HL-60 (cell line): ENCODE measurements at regions not wholly inside any gene's neighbourhood (a gene's known extent, or its start where the extent isn't known, plus 50 kb on each side); places are given as distances from the start of the nearest gene placed in this dataset.
A peak's percentile ranks its signal among the peaks of the same experiment; 100 is the strongest.

ENCODE experiments used
- DNase-seq, 2 experiments: peaks; one replicate each; pipeline ENCODE4 v3.0.0-alpha.2; 2010 to 2020; ENCODE audit warnings: low read depth in 1 of 2, low spot score in 1 of 2
- H3K27ac ChIP-seq: fragments of 250-450 bp; sonication (Bioruptor Pico); replicated peaks from 2 replicates; pipeline ENCODE4 v1.5.1; 2020; ENCODE audit warnings: mild to moderate bottlenecking, moderate library complexity
- H3K27me3 ChIP-seq: fragments of 250-450 bp; sonication (Bioruptor Pico); 2 replicates; pipeline ENCODE4 v1.5.1; 2021; ENCODE audit warnings: mild to moderate bottlenecking, moderate library complexity; ENCODE audit not compliant: insufficient read depth, poor library complexity, severe bottlenecking
- H3K4me3 ChIP-seq: replicated peaks from 2 replicates; pipeline ENCODE4 v1.5.1; 2011; ENCODE audit warnings: mild to moderate bottlenecking, control low read depth, low read length; ENCODE audit not compliant: insufficient read depth
- CTCF ChIP-seq: IDR thresholded peaks from one replicate; pipeline ENCODE4 v1.5.1; 2011; ENCODE audit warnings: low read length, control low read depth, inconsistent platforms; ENCODE audit not compliant: insufficient read depth
- GABPA ChIP-seq: IDR thresholded peaks from 2 replicates; pipeline ENCODE4 v1.6.1; 2012; ENCODE audit warnings: low read depth
- POLR2AphosphoS5 ChIP-seq: IDR thresholded peaks from 2 replicates; pipeline ENCODE4 v1.6.1; 2012; ENCODE audit warnings: low read depth
- SPI1 ChIP-seq: IDR thresholded peaks from 2 replicates; pipeline ENCODE4 v1.6.1; 2012; ENCODE audit warnings: low read depth, mild to moderate bottlenecking, borderline replicate concordance
- TF ChIP-seq, protein P1 (sequence below): IDR thresholded peaks from 2 replicates; pipeline ENCODE4 v1.6.1; 2012; ENCODE audit warnings: low read depth; ENCODE audit not compliant: insufficient replicate concordance

- Histone ChIP-seq H3K27me3 (no peaks in the 10 kb centered on the region), H3K27ac (no peak overlapping the region), H3K4me3 (no peak overlapping the region)
- DNase-seq = no peak
- TF ChIP-seq POLR2AphosphoS5 = no peak
- no peak for TF ChIP-seq SPI1
- no peak for TF ChIP-seq GABPA
- no peak for TF ChIP-seq CTCF
- TF ChIP-seq, protein P1, sequence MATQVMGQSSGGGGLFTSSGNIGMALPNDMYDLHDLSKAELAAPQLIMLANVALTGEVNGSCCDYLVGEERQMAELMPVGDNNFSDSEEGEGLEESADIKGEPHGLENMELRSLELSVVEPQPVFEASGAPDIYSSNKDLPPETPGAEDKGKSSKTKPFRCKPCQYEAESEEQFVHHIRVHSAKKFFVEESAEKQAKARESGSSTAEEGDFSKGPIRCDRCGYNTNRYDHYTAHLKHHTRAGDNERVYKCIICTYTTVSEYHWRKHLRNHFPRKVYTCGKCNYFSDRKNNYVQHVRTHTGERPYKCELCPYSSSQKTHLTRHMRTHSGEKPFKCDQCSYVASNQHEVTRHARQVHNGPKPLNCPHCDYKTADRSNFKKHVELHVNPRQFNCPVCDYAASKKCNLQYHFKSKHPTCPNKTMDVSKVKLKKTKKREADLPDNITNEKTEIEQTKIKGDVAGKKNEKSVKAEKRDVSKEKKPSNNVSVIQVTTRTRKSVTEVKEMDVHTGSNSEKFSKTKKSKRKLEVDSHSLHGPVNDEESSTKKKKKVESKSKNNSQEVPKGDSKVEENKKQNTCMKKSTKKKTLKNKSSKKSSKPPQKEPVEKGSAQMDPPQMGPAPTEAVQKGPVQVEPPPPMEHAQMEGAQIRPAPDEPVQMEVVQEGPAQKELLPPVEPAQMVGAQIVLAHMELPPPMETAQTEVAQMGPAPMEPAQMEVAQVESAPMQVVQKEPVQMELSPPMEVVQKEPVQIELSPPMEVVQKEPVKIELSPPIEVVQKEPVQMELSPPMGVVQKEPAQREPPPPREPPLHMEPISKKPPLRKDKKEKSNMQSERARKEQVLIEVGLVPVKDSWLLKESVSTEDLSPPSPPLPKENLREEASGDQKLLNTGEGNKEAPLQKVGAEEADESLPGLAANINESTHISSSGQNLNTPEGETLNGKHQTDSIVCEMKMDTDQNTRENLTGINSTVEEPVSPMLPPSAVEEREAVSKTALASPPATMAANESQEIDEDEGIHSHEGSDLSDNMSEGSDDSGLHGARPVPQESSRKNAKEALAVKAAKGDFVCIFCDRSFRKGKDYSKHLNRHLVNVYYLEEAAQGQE = no peak
These were observed 604.7 kb upstream of the FTMT start for GRCh38 chr5:121246971-121247370.

DNA sequence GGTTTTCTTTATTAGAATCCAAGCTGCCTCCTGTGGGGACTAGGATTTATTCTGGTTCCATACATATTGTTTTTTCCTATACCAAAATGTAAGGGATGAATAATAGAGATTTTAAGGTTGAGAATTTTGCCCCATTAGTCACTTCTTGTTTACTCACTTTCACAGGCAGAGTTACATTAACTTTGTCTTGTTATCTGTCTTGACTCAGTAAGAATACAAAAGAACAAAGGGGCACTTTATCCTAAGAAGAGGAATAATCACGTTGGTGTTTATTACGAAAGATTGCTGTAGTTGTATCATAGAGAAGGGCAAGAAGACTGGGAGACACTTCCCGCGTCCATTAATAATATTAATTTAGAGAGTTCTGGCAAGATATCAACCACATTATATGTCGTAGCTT is 599.7 kb upstream of the FTMT start:
- no peak overlapping the region for H3K27ac ChIP-seq
- no peak overlapping the region for H3K4me3 ChIP-seq
- no peaks in the 10 kb centered on the region for H3K27me3 ChIP-seq
- DNase-seq = no peak
- no peak for TF ChIP-seq CTCF
- TF ChIP-seq GABPA = no peak

DNA sequence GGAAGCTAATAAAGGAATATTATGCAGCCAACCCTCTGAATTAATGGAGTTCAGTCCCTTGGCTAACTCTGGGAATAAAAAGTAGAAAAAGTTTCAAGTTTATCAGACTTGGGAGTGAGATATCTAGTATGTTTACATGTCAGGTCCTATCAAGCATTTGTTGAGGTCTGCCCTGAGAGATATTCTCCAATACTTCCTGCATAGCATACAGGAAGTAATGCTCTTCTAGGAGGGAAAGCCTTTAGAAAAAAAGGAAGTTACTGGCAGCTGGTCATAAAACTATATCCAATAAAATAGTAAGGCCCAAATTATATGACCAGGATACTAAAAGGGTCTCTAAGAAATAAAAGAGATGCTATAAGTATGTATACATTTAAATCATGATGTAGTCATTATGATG is 594.1 kb upstream of the FTMT start:
- H3K27me3 ChIP-seq = no peaks in the 10 kb centered on the region
- no peak overlapping the region for H3K4me3 ChIP-seq
- no peak for DNase-seq
- TF ChIP-seq CTCF (no peak), GABPA (no peak), POLR2AphosphoS5 (no peak), SPI1 (no peak)
- TF ChIP-seq, protein P1 = no peak
- peak overlapping the region; percentile 33; the same call in 1 of the 2 replicates for H3K27ac ChIP-seq

- H3K4me3 ChIP-seq = no peak overlapping the region
- no peaks in the 10 kb centered on the region for H3K27me3 ChIP-seq
- DNase-seq = no peak
- H3K27ac ChIP-seq = no peak overlapping the region
- TF ChIP-seq GABPA (no peak), POLR2AphosphoS5 (no peak), SPI1 (no peak), CTCF (no peak)
- TF ChIP-seq, protein P1 = no peak
These were observed 588.2 kb upstream of the FTMT start for GRCh38 chr5:121263456-121263855.
